SU-DHL-6 (cell line): ENCODE measurements at regions not wholly inside any gene's neighbourhood (a gene's known extent, or its start where the extent isn't known, plus 50 kb on each side); places are given as distances from the start of the nearest gene placed in this dataset.

Experiments used
- CTCF ChIP-seq: fragments of 200-600 bp; sonication (generic); IDR thresholded peaks from one replicate; pipeline ENCODE4 v1.5.1; 2017; ENCODE audit warnings: antibody characterized with exemption, mild to moderate bottlenecking, low read length, moderate library complexity; ENCODE audit not compliant: insufficient read depth, poor library complexity, severe bottlenecking
- EZH2phosphoT487 ChIP-seq: fragments of 200-600 bp; sonication (generic), shearing (Covaris generic); conservative IDR thresholded peaks from 2 replicates; pipeline ENCODE4 v1.6.1; 2018; ENCODE audit warnings: mild to moderate bottlenecking, antibody characterized with exemption, low read length, moderate library complexity, mixed read lengths

DNA sequence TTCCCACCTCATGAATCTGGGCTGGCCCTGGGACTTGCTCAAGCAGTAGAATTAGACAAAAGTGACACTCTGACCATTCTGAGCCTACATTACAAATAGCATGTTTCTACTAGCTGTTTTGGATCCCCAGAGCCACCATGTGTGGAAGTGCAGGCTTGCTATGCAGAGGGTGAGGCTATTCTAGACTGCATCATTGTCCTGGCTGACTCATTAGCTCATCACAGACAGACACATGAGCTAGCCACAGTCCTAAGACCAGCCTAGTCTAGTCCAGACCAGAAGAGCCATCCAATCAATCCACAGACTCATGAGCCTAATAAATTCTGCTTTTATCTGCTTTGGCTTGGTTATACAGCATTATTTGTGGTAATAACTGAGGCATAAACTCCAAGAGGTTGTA is 351.9 kb downstream of the PRELID2 start:
- TF ChIP-seq CTCF (no peak), EZH2phosphoT487 (no peak)
